ENCODE measurements at regions not wholly inside any gene's neighbourhood (a gene's known extent, or its start where the extent isn't known, plus 50 kb on each side); places are given as distances from the start of the nearest gene placed in this dataset.

DNA sequence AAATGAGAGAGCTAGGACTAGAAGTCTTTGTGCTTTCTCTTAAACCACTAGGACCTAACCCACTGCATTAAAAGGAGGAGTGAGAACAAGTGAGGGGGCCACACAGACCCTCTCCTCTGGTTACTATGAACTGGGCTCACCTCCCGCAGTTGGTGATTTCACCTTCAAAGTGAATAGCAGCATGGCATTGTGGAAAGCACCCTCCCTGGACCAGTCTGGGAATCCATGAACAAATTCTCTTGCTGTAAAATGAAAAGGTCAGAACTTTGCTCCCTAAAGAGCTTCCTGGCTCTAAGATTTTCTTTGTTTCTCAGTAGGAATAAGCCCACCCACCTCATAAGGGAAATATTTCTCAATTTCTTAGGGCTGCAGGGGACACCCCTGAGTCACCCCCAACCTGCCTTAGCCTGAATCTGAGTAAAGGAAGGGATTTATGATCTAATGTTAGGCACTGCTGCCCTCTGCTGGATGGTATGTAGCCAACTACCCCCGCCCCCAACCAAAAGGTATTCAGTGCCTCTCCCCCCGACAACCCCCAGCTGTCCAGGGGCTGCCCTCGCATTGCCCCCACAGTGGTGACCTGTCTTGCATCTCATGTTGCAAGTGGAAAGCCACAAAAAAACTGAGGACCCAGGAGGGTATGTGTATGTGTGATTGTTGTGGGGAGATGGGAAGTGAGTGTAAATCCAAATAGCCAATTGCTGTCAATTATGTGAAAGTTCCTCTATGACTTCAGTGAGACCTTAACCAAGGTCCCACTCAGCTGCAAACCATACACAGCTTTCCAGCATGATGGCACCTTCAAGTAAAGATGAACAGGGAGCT lies 230.9 kb upstream of the SLC14A2 start:
- peaks cover 0 to 6% of the 10 kb centered on the region in 2 donors for H3K4me1 ChIP-seq
- H3K27ac ChIP-seq, result peak overlapping the region; percentile 11 to 47
- intact Hi-C loops (cut with DNase I; ENCODE audit: low total_unique reads), result no loop called here
- H3K36me3 ChIP-seq, result no peaks in the 10 kb centered on the region
- H3K9me3 ChIP-seq, result no peaks in the 10 kb centered on the region
- no peak for TF ChIP-seq POLR2A (IDR thresholded peaks at IDR 0.05)
- TF ChIP-seq, protein P1, sequence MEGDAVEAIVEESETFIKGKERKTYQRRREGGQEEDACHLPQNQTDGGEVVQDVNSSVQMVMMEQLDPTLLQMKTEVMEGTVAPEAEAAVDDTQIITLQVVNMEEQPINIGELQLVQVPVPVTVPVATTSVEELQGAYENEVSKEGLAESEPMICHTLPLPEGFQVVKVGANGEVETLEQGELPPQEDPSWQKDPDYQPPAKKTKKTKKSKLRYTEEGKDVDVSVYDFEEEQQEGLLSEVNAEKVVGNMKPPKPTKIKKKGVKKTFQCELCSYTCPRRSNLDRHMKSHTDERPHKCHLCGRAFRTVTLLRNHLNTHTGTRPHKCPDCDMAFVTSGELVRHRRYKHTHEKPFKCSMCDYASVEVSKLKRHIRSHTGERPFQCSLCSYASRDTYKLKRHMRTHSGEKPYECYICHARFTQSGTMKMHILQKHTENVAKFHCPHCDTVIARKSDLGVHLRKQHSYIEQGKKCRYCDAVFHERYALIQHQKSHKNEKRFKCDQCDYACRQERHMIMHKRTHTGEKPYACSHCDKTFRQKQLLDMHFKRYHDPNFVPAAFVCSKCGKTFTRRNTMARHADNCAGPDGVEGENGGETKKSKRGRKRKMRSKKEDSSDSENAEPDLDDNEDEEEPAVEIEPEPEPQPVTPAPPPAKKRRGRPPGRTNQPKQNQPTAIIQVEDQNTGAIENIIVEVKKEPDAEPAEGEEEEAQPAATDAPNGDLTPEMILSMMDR (IDR thresholded peaks at IDR 0.05), result peak; percentile 47 to 68 (median 55)
- no peaks in the 10 kb centered on the region for H3K27me3 ChIP-seq
- DNase-seq, result peak; percentile 59 to 68
- H3K4me3 ChIP-seq, result no peak overlapping the region

DNA sequence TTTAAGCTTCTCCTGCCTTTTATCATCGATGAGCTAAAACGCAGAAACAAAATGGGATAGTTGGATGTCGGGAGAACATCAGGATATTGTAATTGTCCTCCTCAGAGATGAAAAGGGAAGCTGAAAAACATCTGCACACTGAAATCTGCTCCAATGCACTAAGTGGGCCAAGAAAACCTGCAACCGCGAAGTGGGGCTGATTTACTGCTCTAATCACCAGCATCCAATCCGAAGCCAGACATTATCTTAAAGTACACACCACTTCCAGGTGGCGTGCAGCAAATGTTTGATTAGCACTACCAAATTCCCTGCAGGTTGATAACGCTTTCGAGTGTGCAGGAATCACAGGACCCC lies 230.3 kb upstream of the SLC14A2 start:
- peaks cover 0 to 6% of the 10 kb centered on the region in 2 donors for H3K4me1 ChIP-seq
- H3K36me3 ChIP-seq, result no peaks in the 10 kb centered on the region
- H3K9me3 ChIP-seq, result no peaks in the 10 kb centered on the region
- no peak overlapping the region for H3K4me3 ChIP-seq
- no peaks in the 10 kb centered on the region for H3K27me3 ChIP-seq
- no peak for DNase-seq
- intact Hi-C loops (cut with DNase I; ENCODE audit: low total_unique reads), result no loop called here
- peak overlapping the region in 1 of 2 donors; percentile 47 for H3K27ac ChIP-seq
- no peak for TF ChIP-seq POLR2A (IDR thresholded peaks at IDR 0.05)
- TF ChIP-seq, protein P1 (IDR thresholded peaks at IDR 0.05), result no peak

DNA sequence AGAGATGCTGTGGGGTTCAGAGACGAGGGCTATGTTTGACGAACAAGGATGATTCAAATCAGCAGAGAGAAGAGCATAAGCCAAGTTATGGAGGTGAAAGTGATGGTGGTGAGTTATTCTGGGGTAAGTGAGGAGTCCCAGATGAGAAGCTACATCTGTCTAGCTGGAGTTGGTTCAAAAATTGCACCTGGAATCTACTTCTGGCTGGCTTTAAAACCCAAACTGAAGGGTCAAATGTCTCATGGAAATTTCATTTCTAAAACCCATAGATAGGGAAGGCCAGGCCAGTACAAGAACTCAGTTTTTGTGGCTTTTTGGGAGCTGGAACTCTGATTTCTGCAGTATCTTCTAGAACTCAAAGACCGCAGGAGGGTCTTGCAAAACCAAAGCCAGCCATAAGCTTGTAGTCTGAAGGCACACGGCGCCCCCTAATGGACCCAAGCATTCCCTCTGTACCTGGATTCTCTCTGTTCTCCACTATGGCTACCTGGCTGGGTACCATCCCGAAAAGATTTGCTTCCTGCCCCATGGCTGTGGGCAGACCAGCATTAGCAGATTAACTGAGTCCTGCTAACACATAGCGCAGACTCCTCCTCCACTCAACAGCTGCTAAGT lies 229.1 kb upstream of the SLC14A2 start:
- no peak overlapping the region for H3K27ac ChIP-seq
- TF ChIP-seq POLR2A (IDR thresholded peaks at IDR 0.05), result no peak
- TF ChIP-seq, protein P1 (IDR thresholded peaks at IDR 0.05), result peak in 3 of 4 experiments; percentile 14 to 25 (median 23)
- intact Hi-C loops (cut with DNase I; ENCODE audit: low total_unique reads), result no loop called here

DNA sequence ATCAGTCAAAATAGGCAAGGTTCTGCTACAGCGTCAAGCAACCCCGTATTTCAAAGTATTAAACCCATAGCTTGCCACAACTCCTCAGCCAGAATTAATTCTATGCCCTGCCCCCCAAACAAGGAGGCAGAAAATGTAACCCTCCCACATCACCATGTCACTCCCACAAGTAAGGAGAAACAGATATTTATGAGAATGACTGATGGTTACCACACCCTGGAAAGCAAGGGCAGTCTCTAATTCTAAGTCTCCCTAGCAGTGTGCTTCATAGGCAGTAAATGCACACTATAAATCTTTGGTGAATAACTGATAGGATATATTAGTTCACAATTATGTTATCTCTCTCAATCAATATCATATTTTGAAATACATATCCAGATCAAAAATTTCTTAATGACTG lies 228.0 kb upstream of the SLC14A2 start:
- DNase-seq, result no peak
- intact Hi-C loops (cut with DNase I; ENCODE audit: low total_unique reads), result no loop called here
- H3K36me3 ChIP-seq, result no peaks in the 10 kb centered on the region
- H3K4me1 ChIP-seq, result peaks cover 0 to 6% of the 10 kb centered on the region in 2 donors
- H3K27me3 ChIP-seq, result no peaks in the 10 kb centered on the region
- no peak overlapping the region for H3K27ac ChIP-seq
- H3K4me3 ChIP-seq, result no peak overlapping the region
- TF ChIP-seq POLR2A (IDR thresholded peaks at IDR 0.05), result no peak
- TF ChIP-seq, protein P1 (IDR thresholded peaks at IDR 0.05), result no peak
- no peaks in the 10 kb centered on the region for H3K9me3 ChIP-seq

More for the DNA sequence above, 229.1 kb upstream of the SLC14A2 start:
- Histone ChIP-seq H3K27me3 (no peaks in the 10 kb centered on the region), H3K4me1 (peaks cover 0 to 6% of the 10 kb centered on the region in 2 donors), H3K36me3 (no peaks in the 10 kb centered on the region), H3K9me3 (no peaks in the 10 kb centered on the region), H3K4me3 (no peak overlapping the region)
- DNase-seq, result peak in 1 of 2 donors; percentile 29

DNA sequence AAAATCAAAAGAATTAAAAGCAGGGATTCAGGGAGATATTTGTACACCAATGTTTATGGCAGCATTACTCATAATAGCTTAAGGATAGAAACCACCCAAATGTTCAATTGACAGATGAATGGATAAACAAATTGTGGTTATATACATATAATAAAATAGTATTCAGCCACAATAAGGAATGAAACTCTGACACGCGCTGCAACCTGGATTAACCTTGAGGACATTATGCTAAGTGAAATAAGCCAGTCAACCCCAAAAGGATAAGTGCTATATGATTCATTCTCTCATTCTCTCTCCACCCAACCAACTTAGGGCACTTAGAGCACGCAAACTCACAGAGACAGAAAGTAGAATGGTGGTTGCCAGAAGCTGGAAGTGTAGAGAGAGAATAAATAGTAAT lies 216.8 kb upstream of the SLC14A2 start:
- TF ChIP-seq, protein P1 (IDR thresholded peaks at IDR 0.05), result no peak
- no peak for TF ChIP-seq POLR2A (IDR thresholded peaks at IDR 0.05)
- H3K4me3 ChIP-seq, result no peak overlapping the region
- no peaks in the 10 kb centered on the region for H3K36me3 ChIP-seq
- no peaks in the 10 kb centered on the region for H3K4me1 ChIP-seq
- H3K27me3 ChIP-seq, result no peaks in the 10 kb centered on the region
- H3K9me3 ChIP-seq, result no peaks in the 10 kb centered on the region
- no peak for DNase-seq
- intact Hi-C loops (cut with DNase I; ENCODE audit: low total_unique reads), result no loop called here
- H3K27ac ChIP-seq, result no peak overlapping the region
